Progenitor cell of endocrine pancreas (in vitro differentiated cells): ENCODE measurements at regions not wholly inside any gene's neighbourhood (a gene's known extent, or its start where the extent isn't known, plus 50 kb on each side); places are given as distances from the start of the nearest gene placed in this dataset.

ENCODE experiments used
- DNase-seq: peaks from one replicate; pipeline ENCODE4 v3.0.0; 2021; ENCODE audit warnings: low spot score; ENCODE audit not compliant: unreplicated experiment
- H3K27ac Mint-ChIP-seq: 2 replicates; pipeline ENCODE4 v1.8.0; 2021; ENCODE audit warnings: mild to moderate bottlenecking, moderate library complexity, mixed read lengths
- H3K27me3 Mint-ChIP-seq: 2 replicates; pipeline ENCODE4 v1.8.0; 2021; ENCODE audit warnings: mixed read lengths
- H3K36me3 Mint-ChIP-seq: 2 replicates; pipeline ENCODE4 v1.8.0; 2022; ENCODE audit warnings: mixed read lengths; ENCODE audit not compliant: insufficient read depth
- H3K4me1 Mint-ChIP-seq: 2 replicates; pipeline ENCODE4 v1.8.0; 2021; ENCODE audit warnings: low read depth, mixed read lengths
- H3K4me3 Mint-ChIP-seq: 2 replicates; pipeline ENCODE4 v1.8.0; 2021; ENCODE audit warnings: low read depth, mild to moderate bottlenecking, moderate library complexity, mixed read lengths
- H3K9me3 Mint-ChIP-seq: 2 replicates; pipeline ENCODE4 v1.8.0; 2021; ENCODE audit warnings: low read depth, mixed read lengths
- TF ChIP-seq, protein P1 (sequence below): fragments of 200-600 bp; sonication (generic); IDR thresholded peaks from one replicate; pipeline ENCODE4 v1.5.0; 2021; ENCODE audit warnings: antibody characterized with exemption, mild to moderate bottlenecking; ENCODE audit not compliant: unreplicated experiment

DNA sequence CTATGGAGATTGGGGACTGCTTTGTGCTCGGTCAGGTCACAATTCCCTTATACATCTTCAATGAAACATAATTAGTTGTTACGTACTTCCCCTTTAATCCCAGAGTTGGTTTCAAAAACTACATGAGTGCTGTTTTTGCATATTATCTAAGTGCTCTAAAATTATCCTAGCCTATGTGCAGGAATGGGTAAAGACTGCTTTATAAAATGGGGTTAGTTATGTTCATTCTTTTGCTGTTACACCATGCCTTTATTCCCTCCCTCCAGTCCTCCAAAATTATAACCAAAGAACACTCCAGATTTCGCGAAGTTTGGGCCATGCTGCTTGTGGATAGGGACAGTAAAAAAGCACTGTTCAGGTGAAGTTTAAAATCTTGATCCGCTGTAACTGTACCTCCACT is 173.9 kb upstream of the SNX7 start:
- H3K36me3 Mint-ChIP-seq = no peaks in the 10 kb centered on the region
- TF ChIP-seq, protein P1, sequence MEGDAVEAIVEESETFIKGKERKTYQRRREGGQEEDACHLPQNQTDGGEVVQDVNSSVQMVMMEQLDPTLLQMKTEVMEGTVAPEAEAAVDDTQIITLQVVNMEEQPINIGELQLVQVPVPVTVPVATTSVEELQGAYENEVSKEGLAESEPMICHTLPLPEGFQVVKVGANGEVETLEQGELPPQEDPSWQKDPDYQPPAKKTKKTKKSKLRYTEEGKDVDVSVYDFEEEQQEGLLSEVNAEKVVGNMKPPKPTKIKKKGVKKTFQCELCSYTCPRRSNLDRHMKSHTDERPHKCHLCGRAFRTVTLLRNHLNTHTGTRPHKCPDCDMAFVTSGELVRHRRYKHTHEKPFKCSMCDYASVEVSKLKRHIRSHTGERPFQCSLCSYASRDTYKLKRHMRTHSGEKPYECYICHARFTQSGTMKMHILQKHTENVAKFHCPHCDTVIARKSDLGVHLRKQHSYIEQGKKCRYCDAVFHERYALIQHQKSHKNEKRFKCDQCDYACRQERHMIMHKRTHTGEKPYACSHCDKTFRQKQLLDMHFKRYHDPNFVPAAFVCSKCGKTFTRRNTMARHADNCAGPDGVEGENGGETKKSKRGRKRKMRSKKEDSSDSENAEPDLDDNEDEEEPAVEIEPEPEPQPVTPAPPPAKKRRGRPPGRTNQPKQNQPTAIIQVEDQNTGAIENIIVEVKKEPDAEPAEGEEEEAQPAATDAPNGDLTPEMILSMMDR = no peak
- no peak overlapping the region for H3K27ac Mint-ChIP-seq
- DNase-seq = no peak
- no peaks in the 10 kb centered on the region for H3K9me3 Mint-ChIP-seq
- H3K27me3 Mint-ChIP-seq = no peaks in the 10 kb centered on the region
- no peaks in the 10 kb centered on the region for H3K4me1 Mint-ChIP-seq
- H3K4me3 Mint-ChIP-seq = no peak overlapping the region

DNA sequence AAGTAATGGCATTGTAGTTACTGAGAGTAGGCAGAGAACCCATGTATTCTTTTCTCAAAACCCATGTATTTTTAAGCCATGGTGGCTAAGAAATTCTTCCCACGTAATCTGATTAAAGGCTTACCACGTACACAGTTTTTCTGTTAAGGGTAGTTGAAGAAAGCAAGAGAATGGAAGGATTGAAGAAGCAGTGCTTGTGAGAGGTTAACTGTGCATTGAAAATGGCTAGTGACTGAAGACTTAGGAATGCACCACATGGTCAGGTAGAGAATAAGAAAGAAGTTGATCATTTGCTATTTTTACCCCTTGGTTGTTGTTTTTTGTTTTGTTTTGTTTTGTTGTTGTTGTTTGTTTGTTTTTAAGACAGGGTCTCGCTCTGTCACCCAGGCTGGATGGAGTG is 178.9 kb upstream of the SNX7 start:
- Mint-ChIP-seq H3K36me3 (no peaks in the 10 kb centered on the region), H3K4me1 (no peaks in the 10 kb centered on the region), H3K9me3 (no peaks in the 10 kb centered on the region), H3K27ac (no peak overlapping the region), H3K4me3 (no peak overlapping the region), H3K27me3 (no peaks in the 10 kb centered on the region)
- TF ChIP-seq, protein P1 = no peak
- DNase-seq = no peak

- no peaks in the 10 kb centered on the region for H3K27me3 Mint-ChIP-seq
- no peak for DNase-seq
- no peaks in the 10 kb centered on the region for H3K9me3 Mint-ChIP-seq
- TF ChIP-seq, protein P1 = no peak
- H3K36me3 Mint-ChIP-seq = no peaks in the 10 kb centered on the region
- no peak overlapping the region for H3K27ac Mint-ChIP-seq
- H3K4me3 Mint-ChIP-seq = no peak overlapping the region
- H3K4me1 Mint-ChIP-seq = no peaks in the 10 kb centered on the region
These were observed 181.2 kb upstream of the SNX7 start for GRCh38 chr1:98480271-98480670.

GRCh38 chr1:98478121-98478520 is 183.4 kb upstream of the SNX7 start:
- DNase-seq = no peak
- TF ChIP-seq, protein P1 = no peak
- H3K27me3 Mint-ChIP-seq = no peaks in the 10 kb centered on the region

DNA sequence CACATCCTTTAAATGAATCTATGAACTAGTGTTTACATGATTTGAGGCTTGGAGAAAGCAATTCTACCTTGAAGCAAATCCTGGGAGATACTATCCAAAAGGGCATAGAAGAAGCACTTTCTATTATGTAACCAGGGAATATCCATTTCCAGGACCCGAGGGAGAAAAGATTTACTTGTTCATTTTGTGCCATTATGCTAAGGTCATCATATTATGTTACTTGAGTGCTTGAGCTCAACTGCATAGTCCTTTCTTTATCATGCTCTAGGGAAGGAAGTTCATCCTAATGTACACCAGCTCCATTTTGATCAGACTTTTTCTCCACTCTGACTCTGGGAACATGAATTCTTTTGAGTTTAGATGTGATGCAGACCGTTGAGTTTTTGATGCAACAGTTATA is 188.6 kb upstream of the SNX7 start:
- Mint-ChIP-seq H3K27me3 (no peaks in the 10 kb centered on the region), H3K4me3 (no peak overlapping the region), H3K9me3 (no peaks in the 10 kb centered on the region), H3K36me3 (no peaks in the 10 kb centered on the region), H3K4me1 (peaks cover 2% of the 10 kb centered on the region), H3K27ac (no peak overlapping the region)
- TF ChIP-seq, protein P1 = no peak
- DNase-seq = no peak

More at GRCh38 chr1:98478121-98478520, 183.4 kb upstream of the SNX7 start:
- Mint-ChIP-seq H3K4me1 (no peaks in the 10 kb centered on the region), H3K9me3 (no peaks in the 10 kb centered on the region), H3K27ac (no peak overlapping the region), H3K4me3 (no peak overlapping the region), H3K36me3 (no peaks in the 10 kb centered on the region)
